Neuron (in vitro differentiated cells): ENCODE measurements at regions not wholly inside any gene's neighbourhood (a gene's known extent, or its start where the extent isn't known, plus 50 kb on each side); places are given as distances from the start of the nearest gene placed in this dataset.
"Not testable (repeated sequence)": the region's sequence is repeated elsewhere in the genome, so short reads cannot be mapped to it uniquely, and the experiment has no call there.

ENCODE experiments used
- H2AFZ ChIP-seq: one replicate; pipeline ENCODE4 v1.6.1; 2013; ENCODE audit warnings: low read depth, mild to moderate bottlenecking, inconsistent platforms, low read length, moderate library complexity
- H3K27me3 ChIP-seq: one replicate; pipeline ENCODE4 v1.6.1; 2013; ENCODE audit warnings: low read length; ENCODE audit not compliant: insufficient read depth
- H3K36me3 ChIP-seq: one replicate; pipeline ENCODE4 v1.6.1; 2013; ENCODE audit warnings: low read length; ENCODE audit not compliant: insufficient read depth
- H3K4me1 ChIP-seq: one replicate; pipeline ENCODE4 v1.6.1; 2013; ENCODE audit warnings: low read length; ENCODE audit not compliant: insufficient read depth
- H3K4me3 ChIP-seq: 2 replicates; pipeline ENCODE4 v1.5.1; 2013; ENCODE audit warnings: mild to moderate bottlenecking, low read length, moderate library complexity
- H3K9me3 ChIP-seq: one replicate; pipeline ENCODE4 v1.6.1; 2013; ENCODE audit warnings: low read length

- H3K4me1 ChIP-seq = peaks cover 9% of the 10 kb centered on the region
- no peak overlapping the region for H3K4me3 ChIP-seq
- H2AFZ ChIP-seq = no peak overlapping the region
- no peaks in the 10 kb centered on the region for H3K27me3 ChIP-seq
- H3K9me3 ChIP-seq = no peaks in the 10 kb centered on the region
- no peaks in the 10 kb centered on the region for H3K36me3 ChIP-seq
Measured at GRCh38 chr1:88327391-88328267, 356.4 kb upstream of the PKN2 start.

GRCh38 chr1:88330201-88330600 is 353.9 kb upstream of the PKN2 start:
- Histone ChIP-seq H3K36me3 (no peaks in the 10 kb centered on the region), H3K9me3 (no peaks in the 10 kb centered on the region), H2AFZ (no peak overlapping the region), H3K4me1 (peaks cover 9% of the 10 kb centered on the region), H3K27me3 (no peaks in the 10 kb centered on the region), H3K4me3 (no peak overlapping the region)

DNA sequence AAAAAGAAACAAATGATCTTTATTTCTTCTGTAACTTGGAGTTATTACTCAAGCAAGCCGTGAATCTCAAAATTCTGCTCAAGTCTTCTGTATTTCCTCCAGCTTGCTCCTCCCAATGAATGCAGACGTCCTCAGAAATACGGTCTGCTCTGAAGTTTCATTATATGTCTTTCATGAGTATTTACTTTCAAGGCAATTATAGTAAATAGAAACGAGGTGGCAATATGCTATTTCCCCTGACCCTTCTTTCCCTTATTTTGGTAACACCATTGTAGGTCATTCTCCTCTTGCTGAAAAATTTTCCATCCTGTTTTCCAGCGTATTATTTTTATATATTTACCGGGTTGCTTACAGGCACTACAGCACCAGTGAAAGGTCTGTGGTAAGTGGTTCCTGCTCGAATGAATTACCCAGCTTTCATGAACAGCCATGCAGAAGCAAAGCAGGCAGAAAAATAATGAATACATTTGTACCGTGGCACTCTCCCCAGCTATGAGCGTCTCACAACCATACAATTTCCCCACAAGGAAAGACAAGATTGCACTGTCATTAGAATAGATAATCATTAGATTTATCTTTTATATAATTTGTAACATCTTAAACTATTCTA is 350.9 kb upstream of the PKN2 start:
- no peaks in the 10 kb centered on the region for H3K27me3 ChIP-seq
- H2AFZ ChIP-seq = no peak overlapping the region
- no peaks in the 10 kb centered on the region for H3K4me1 ChIP-seq
- H3K9me3 ChIP-seq = no peaks in the 10 kb centered on the region
- no peak overlapping the region for H3K4me3 ChIP-seq
- H3K36me3 ChIP-seq = no peaks in the 10 kb centered on the region

GRCh38 chr1:88341447-88341846 is 342.6 kb upstream of the PKN2 start:
- no peak overlapping the region for H2AFZ ChIP-seq
- H3K9me3 ChIP-seq = no peaks in the 10 kb centered on the region
- H3K4me3 ChIP-seq = no peak overlapping the region

GRCh38 chr1:88342081-88342480 is 342.0 kb upstream of the PKN2 start:
- H3K27me3 ChIP-seq, H3K9me3 ChIP-seq, H3K4me1 ChIP-seq, H3K36me3 ChIP-seq, H3K4me3 ChIP-seq, H2AFZ ChIP-seq: not testable (repeated sequence)

More at GRCh38 chr1:88341447-88341846, 342.6 kb upstream of the PKN2 start:
- Histone ChIP-seq H3K36me3 (no peaks in the 10 kb centered on the region), H3K27me3 (no peaks in the 10 kb centered on the region), H3K4me1 (no peaks in the 10 kb centered on the region)

DNA sequence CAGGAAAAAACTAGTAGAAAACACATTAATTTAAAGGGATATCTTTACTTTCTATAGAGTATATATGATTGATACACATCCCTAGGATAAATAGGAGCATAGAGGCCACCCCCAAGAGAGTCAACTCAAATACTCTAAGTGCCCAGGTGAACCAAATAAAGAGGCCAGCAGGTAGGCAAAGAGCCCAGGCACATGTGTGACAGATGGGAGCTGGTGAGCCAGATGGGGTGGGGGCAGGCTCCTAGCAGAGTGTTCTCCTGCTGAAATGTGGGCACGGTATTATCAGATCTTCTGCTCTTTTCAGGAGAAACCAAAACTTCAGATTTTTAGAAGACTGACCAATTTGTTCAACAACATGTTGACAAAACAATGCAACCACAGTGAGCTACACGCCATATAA is 333.4 kb upstream of the PKN2 start:
- H3K4me1 ChIP-seq = no peaks in the 10 kb centered on the region
- no peak overlapping the region for H2AFZ ChIP-seq
- no peaks in the 10 kb centered on the region for H3K9me3 ChIP-seq
- H3K36me3 ChIP-seq = no peaks in the 10 kb centered on the region
- H3K27me3 ChIP-seq = no peaks in the 10 kb centered on the region
- H3K4me3 ChIP-seq = no peak overlapping the region

- no peaks in the 10 kb centered on the region for H3K27me3 ChIP-seq
- no peak overlapping the region for H3K4me3 ChIP-seq
- H2AFZ ChIP-seq = no peak overlapping the region
- H3K9me3 ChIP-seq = no peaks in the 10 kb centered on the region
- H3K4me1 ChIP-seq = no peaks in the 10 kb centered on the region
- H3K36me3 ChIP-seq = no peaks in the 10 kb centered on the region
Measured at GRCh38 chr1:88351960-88352359, 332.1 kb upstream of the PKN2 start.

DNA sequence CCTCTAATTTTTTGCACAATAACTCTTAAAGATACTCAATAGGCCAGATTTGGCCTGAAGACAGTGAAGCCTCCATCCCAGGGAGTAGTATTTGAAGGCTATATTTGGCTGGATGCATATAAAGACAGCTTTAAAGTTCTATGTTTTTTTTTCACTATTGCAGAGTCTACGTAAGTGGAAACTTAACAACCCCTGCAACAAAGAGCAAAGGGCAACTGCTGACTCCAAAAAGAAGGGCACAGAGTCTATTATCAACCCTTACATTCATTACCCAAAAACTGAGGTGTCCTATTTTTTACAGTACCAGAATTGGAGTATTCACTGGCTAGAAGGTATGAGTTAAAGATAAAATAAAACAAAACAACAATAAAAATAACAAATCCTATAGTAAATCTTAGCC is 329.8 kb upstream of the PKN2 start:
- Histone ChIP-seq H3K36me3 (no peaks in the 10 kb centered on the region), H3K4me1 (no peaks in the 10 kb centered on the region), H3K27me3 (no peaks in the 10 kb centered on the region), H3K9me3 (no peaks in the 10 kb centered on the region), H2AFZ (no peak overlapping the region), H3K4me3 (no peak overlapping the region)

DNA sequence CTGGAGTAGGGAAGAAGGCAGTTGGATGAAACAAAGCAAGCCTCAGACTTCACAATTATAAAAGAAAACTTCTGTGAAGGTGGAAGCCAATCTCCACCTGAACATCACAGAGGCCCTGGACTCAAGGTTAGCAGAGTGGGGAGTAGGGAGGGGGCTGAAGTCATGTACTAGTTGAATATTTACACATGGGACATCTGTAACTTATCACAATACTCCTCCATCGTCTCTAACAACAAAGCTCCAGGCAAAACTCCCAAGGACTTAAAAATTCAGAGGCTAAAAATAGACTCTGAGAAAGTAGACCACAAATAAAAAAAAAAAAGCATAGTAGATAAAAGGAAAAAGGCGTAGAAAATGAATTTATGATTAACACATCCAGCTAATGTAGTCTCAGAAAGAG is 326.3 kb upstream of the PKN2 start:
- no peak overlapping the region for H3K4me3 ChIP-seq
- no peaks in the 10 kb centered on the region for H3K36me3 ChIP-seq
- H3K27me3 ChIP-seq = no peaks in the 10 kb centered on the region
- no peaks in the 10 kb centered on the region for H3K4me1 ChIP-seq
- H2AFZ ChIP-seq = no peak overlapping the region
- no peaks in the 10 kb centered on the region for H3K9me3 ChIP-seq

DNA sequence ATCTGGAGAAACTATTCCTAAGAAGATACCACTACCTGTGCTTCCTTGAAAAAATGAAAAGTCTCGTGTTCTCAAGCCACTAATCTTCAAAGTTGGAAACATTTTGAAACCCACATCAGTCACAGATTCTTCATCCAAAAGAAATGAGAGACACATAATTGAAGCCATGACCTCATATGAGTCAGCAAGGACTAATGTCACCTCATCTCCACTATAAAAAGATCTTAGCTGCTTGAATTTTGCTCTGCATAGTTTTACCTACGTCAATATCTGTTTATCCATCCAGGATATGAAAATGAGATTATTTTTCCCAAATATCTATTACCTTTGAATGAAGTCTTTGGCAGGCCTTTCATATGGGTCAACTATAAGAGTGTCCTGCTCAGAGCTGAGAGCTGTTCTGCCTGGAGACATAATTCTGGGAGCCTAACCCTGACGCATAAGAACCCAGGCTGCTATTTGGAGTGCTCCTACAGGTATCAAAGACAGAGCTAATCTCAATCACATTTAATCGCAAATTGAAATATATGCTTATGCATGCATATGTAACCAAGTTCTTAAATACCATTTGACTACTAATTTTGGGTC is 312.5 kb upstream of the PKN2 start:
- no peaks in the 10 kb centered on the region for H3K36me3 ChIP-seq
- no peak overlapping the region for H3K4me3 ChIP-seq
- no peaks in the 10 kb centered on the region for H3K9me3 ChIP-seq
- no peak overlapping the region for H2AFZ ChIP-seq
- no peaks in the 10 kb centered on the region for H3K27me3 ChIP-seq
- no peaks in the 10 kb centered on the region for H3K4me1 ChIP-seq

DNA sequence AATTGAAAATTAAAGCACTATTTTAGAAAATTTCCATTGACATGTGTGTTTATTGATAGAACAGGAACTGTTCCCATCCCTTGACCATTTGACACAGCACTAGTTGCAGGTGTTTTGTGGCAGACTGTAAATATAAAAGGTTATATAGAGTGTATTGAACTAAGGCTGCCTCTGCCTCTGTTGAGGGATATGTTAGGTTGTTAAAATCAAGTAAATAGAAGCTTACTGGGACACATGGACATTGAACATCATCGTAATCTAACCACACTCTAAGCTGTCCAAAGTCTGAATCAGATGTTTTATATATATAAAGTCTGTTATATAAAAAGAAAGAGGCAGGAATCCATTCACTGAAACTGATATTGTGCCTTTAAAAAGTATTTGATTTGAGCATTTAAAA is 308.1 kb upstream of the PKN2 start:
- Histone ChIP-seq H3K9me3 (no peaks in the 10 kb centered on the region), H3K36me3 (no peaks in the 10 kb centered on the region), H2AFZ (no peak overlapping the region), H3K4me3 (no peak overlapping the region), H3K27me3 (no peaks in the 10 kb centered on the region), H3K4me1 (no peaks in the 10 kb centered on the region)

DNA sequence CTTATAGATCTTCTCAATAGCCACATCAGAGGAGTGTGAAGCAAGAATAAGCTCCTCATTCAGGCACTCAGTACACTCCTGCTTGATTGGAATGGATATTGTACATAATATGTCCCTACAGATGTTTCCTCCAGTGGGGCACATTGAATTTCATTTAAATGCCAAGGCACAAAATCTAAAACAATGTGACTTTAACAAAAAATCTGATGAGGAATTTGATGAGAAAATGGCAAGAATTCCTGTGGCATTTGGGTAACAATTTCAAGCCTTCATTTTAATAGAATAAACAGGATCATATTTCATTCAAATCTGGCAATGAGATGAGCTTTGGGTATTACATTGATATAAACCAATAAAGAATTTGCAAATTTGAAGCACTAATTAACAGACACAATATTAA is 307.7 kb upstream of the PKN2 start:
- Histone ChIP-seq H3K9me3 (no peaks in the 10 kb centered on the region), H2AFZ (no peak overlapping the region), H3K4me3 (no peak overlapping the region), H3K36me3 (no peaks in the 10 kb centered on the region), H3K4me1 (no peaks in the 10 kb centered on the region), H3K27me3 (no peaks in the 10 kb centered on the region)

- H3K4me3 ChIP-seq = no peak overlapping the region
- H3K36me3 ChIP-seq = no peaks in the 10 kb centered on the region
- no peaks in the 10 kb centered on the region for H3K9me3 ChIP-seq
- no peaks in the 10 kb centered on the region for H3K4me1 ChIP-seq
- no peak overlapping the region for H2AFZ ChIP-seq
- H3K27me3 ChIP-seq = no peaks in the 10 kb centered on the region
Measured at GRCh38 chr1:88378560-88378959, 305.5 kb upstream of the PKN2 start.
